ENCODE measurements at regions not wholly inside any gene's neighbourhood (a gene's known extent, or its start where the extent isn't known, plus 50 kb on each side); places are given as distances from the start of the nearest gene placed in this dataset.

- no peak overlapping the region for H3K27ac ChIP-seq (ENCODE audit: insufficient read depth, low read length, poor library complexity, severe bottlenecking)
- H3K4me3 ChIP-seq (ENCODE audit: insufficient read depth, low read depth, low read length, poor library complexity, severe bottlenecking), result no peak overlapping the region
- H3K27me3 ChIP-seq (replicated peaks; ENCODE audit: control insufficient read depth, insufficient read depth, low read length, poor library complexity, severe bottlenecking), result no peaks in the 10 kb centered on the region
- H3K36me3 ChIP-seq (ENCODE audit: control insufficient read depth, insufficient read depth, low read length), result no peaks in the 10 kb centered on the region
- no peaks in the 10 kb centered on the region for H3K9me3 ChIP-seq (ENCODE audit: control insufficient read depth, low read length)
- no peak for DNase-seq
- no peaks in the 10 kb centered on the region for H3K4me1 ChIP-seq (ENCODE audit: control insufficient read depth, insufficient read depth, low read length, poor library complexity, severe bottlenecking)
Measured at GRCh38 chr2:217681791-217682190, 321.0 kb downstream of the TNS1 start.

GRCh38 chr2:217680381-217680780 is 322.4 kb downstream of the TNS1 start:
- H3K4me1 ChIP-seq (ENCODE audit: control insufficient read depth, insufficient read depth, low read length, poor library complexity, severe bottlenecking), result no peaks in the 10 kb centered on the region
- no peak for DNase-seq
- no peak overlapping the region for H3K27ac ChIP-seq (ENCODE audit: insufficient read depth, low read length, poor library complexity, severe bottlenecking)
- no peaks in the 10 kb centered on the region for H3K27me3 ChIP-seq (replicated peaks; ENCODE audit: control insufficient read depth, insufficient read depth, low read length, poor library complexity, severe bottlenecking)
- no peaks in the 10 kb centered on the region for H3K9me3 ChIP-seq (ENCODE audit: control insufficient read depth, low read length)
- H3K36me3 ChIP-seq (ENCODE audit: control insufficient read depth, insufficient read depth, low read length), result no peaks in the 10 kb centered on the region
- H3K4me3 ChIP-seq (ENCODE audit: insufficient read depth, low read depth, low read length, poor library complexity, severe bottlenecking), result no peak overlapping the region

GRCh38 chr2:217673627-217674026 is 329.2 kb downstream of the TNS1 start:
- no peak overlapping the region for H3K27ac ChIP-seq (ENCODE audit: insufficient read depth, low read length, poor library complexity, severe bottlenecking)
- H3K4me1 ChIP-seq (ENCODE audit: control insufficient read depth, insufficient read depth, low read length, poor library complexity, severe bottlenecking), result no peaks in the 10 kb centered on the region
- H3K4me3 ChIP-seq (ENCODE audit: insufficient read depth, low read depth, low read length, poor library complexity, severe bottlenecking), result no peak overlapping the region
- H3K27me3 ChIP-seq (replicated peaks; ENCODE audit: control insufficient read depth, insufficient read depth, low read length, poor library complexity, severe bottlenecking), result no peaks in the 10 kb centered on the region
- H3K9me3 ChIP-seq (ENCODE audit: control insufficient read depth, low read length), result no peaks in the 10 kb centered on the region
- H3K36me3 ChIP-seq (ENCODE audit: control insufficient read depth, insufficient read depth, low read length), result no peaks in the 10 kb centered on the region
- DNase-seq, result no peak

- no peak for DNase-seq
- Histone ChIP-seq H3K36me3 (ENCODE audit: control insufficient read depth, insufficient read depth, low read length) (no peaks in the 10 kb centered on the region), H3K4me1 (ENCODE audit: control insufficient read depth, insufficient read depth, low read length, poor library complexity, severe bottlenecking) (no peaks in the 10 kb centered on the region), H3K27ac (ENCODE audit: insufficient read depth, low read length, poor library complexity, severe bottlenecking) (no peak overlapping the region), H3K27me3 (replicated peaks; ENCODE audit: control insufficient read depth, insufficient read depth, low read length, poor library complexity, severe bottlenecking) (no peaks in the 10 kb centered on the region), H3K9me3 (ENCODE audit: control insufficient read depth, low read length) (no peaks in the 10 kb centered on the region), H3K4me3 (ENCODE audit: insufficient read depth, low read depth, low read length, poor library complexity, severe bottlenecking) (no peak overlapping the region)
Measured at GRCh38 chr2:217672472-217672871, 330.3 kb downstream of the TNS1 start.

- DNase-seq, result no peak
- Histone ChIP-seq H3K27ac (ENCODE audit: insufficient read depth, low read length, poor library complexity, severe bottlenecking) (no peak overlapping the region), H3K4me3 (ENCODE audit: insufficient read depth, low read depth, low read length, poor library complexity, severe bottlenecking) (no peak overlapping the region), H3K9me3 (ENCODE audit: control insufficient read depth, low read length) (no peaks in the 10 kb centered on the region), H3K27me3 (replicated peaks; ENCODE audit: control insufficient read depth, insufficient read depth, low read length, poor library complexity, severe bottlenecking) (no peaks in the 10 kb centered on the region), H3K4me1 (ENCODE audit: control insufficient read depth, insufficient read depth, low read length, poor library complexity, severe bottlenecking) (no peaks in the 10 kb centered on the region), H3K36me3 (ENCODE audit: control insufficient read depth, insufficient read depth, low read length) (no peaks in the 10 kb centered on the region)
Measured at GRCh38 chr2:217671871-217672270, 330.9 kb downstream of the TNS1 start.

- Histone ChIP-seq H3K4me1 (ENCODE audit: control insufficient read depth, insufficient read depth, low read length, poor library complexity, severe bottlenecking) (no peaks in the 10 kb centered on the region), H3K9me3 (ENCODE audit: control insufficient read depth, low read length) (no peaks in the 10 kb centered on the region), H3K27ac (ENCODE audit: insufficient read depth, low read length, poor library complexity, severe bottlenecking) (no peak overlapping the region), H3K27me3 (replicated peaks; ENCODE audit: control insufficient read depth, insufficient read depth, low read length, poor library complexity, severe bottlenecking) (no peaks in the 10 kb centered on the region), H3K4me3 (ENCODE audit: insufficient read depth, low read depth, low read length, poor library complexity, severe bottlenecking) (no peak overlapping the region), H3K36me3 (ENCODE audit: control insufficient read depth, insufficient read depth, low read length) (no peaks in the 10 kb centered on the region)
- no peak for DNase-seq
Measured at GRCh38 chr2:217671075-217671474, 331.7 kb downstream of the TNS1 start.

GRCh38 chr2:217669831-217670230 is 333.0 kb downstream of the TNS1 start:
- no peak for DNase-seq
- Histone ChIP-seq H3K36me3 (ENCODE audit: control insufficient read depth, insufficient read depth, low read length) (no peaks in the 10 kb centered on the region), H3K4me3 (ENCODE audit: insufficient read depth, low read depth, low read length, poor library complexity, severe bottlenecking) (no peak overlapping the region), H3K4me1 (ENCODE audit: control insufficient read depth, insufficient read depth, low read length, poor library complexity, severe bottlenecking) (no peaks in the 10 kb centered on the region), H3K27me3 (replicated peaks; ENCODE audit: control insufficient read depth, insufficient read depth, low read length, poor library complexity, severe bottlenecking) (no peaks in the 10 kb centered on the region), H3K27ac (ENCODE audit: insufficient read depth, low read length, poor library complexity, severe bottlenecking) (no peak overlapping the region), H3K9me3 (ENCODE audit: control insufficient read depth, low read length) (no peaks in the 10 kb centered on the region)

GRCh38 chr2:217667512-217667911 is 335.3 kb downstream of the TNS1 start:
- Histone ChIP-seq H3K4me1 (ENCODE audit: control insufficient read depth, insufficient read depth, low read length, poor library complexity, severe bottlenecking) (no peaks in the 10 kb centered on the region), H3K9me3 (ENCODE audit: control insufficient read depth, low read length) (no peaks in the 10 kb centered on the region), H3K27ac (ENCODE audit: insufficient read depth, low read length, poor library complexity, severe bottlenecking) (no peak overlapping the region), H3K27me3 (replicated peaks; ENCODE audit: control insufficient read depth, insufficient read depth, low read length, poor library complexity, severe bottlenecking) (no peaks in the 10 kb centered on the region), H3K4me3 (ENCODE audit: insufficient read depth, low read depth, low read length, poor library complexity, severe bottlenecking) (no peak overlapping the region), H3K36me3 (ENCODE audit: control insufficient read depth, insufficient read depth, low read length) (no peaks in the 10 kb centered on the region)
- no peak for DNase-seq

GRCh38 chr2:217667035-217667434 is 335.8 kb downstream of the TNS1 start:
- Histone ChIP-seq H3K27ac (ENCODE audit: insufficient read depth, low read length, poor library complexity, severe bottlenecking) (no peak overlapping the region), H3K4me3 (ENCODE audit: insufficient read depth, low read depth, low read length, poor library complexity, severe bottlenecking) (no peak overlapping the region), H3K36me3 (ENCODE audit: control insufficient read depth, insufficient read depth, low read length) (no peaks in the 10 kb centered on the region), H3K27me3 (replicated peaks; ENCODE audit: control insufficient read depth, insufficient read depth, low read length, poor library complexity, severe bottlenecking) (no peaks in the 10 kb centered on the region), H3K4me1 (ENCODE audit: control insufficient read depth, insufficient read depth, low read length, poor library complexity, severe bottlenecking) (no peaks in the 10 kb centered on the region), H3K9me3 (ENCODE audit: control insufficient read depth, low read length) (no peaks in the 10 kb centered on the region)
- DNase-seq, result no peak

- H3K27ac ChIP-seq (ENCODE audit: insufficient read depth, low read length, poor library complexity, severe bottlenecking), result no peak overlapping the region
- no peaks in the 10 kb centered on the region for H3K36me3 ChIP-seq (ENCODE audit: control insufficient read depth, insufficient read depth, low read length)
- no peak for DNase-seq
- no peaks in the 10 kb centered on the region for H3K9me3 ChIP-seq (ENCODE audit: control insufficient read depth, low read length)
- no peaks in the 10 kb centered on the region for H3K27me3 ChIP-seq (replicated peaks; ENCODE audit: control insufficient read depth, insufficient read depth, low read length, poor library complexity, severe bottlenecking)
- no peaks in the 10 kb centered on the region for H3K4me1 ChIP-seq (ENCODE audit: control insufficient read depth, insufficient read depth, low read length, poor library complexity, severe bottlenecking)
- H3K4me3 ChIP-seq (ENCODE audit: insufficient read depth, low read depth, low read length, poor library complexity, severe bottlenecking), result no peak overlapping the region
Measured at GRCh38 chr2:217666338-217666737, 336.5 kb downstream of the TNS1 start.

- H3K27ac ChIP-seq (ENCODE audit: insufficient read depth, low read length, poor library complexity, severe bottlenecking), result no peak overlapping the region
- H3K9me3 ChIP-seq (ENCODE audit: control insufficient read depth, low read length), result no peaks in the 10 kb centered on the region
- H3K4me3 ChIP-seq (ENCODE audit: insufficient read depth, low read depth, low read length, poor library complexity, severe bottlenecking), result no peak overlapping the region
- no peaks in the 10 kb centered on the region for H3K4me1 ChIP-seq (ENCODE audit: control insufficient read depth, insufficient read depth, low read length, poor library complexity, severe bottlenecking)
- H3K27me3 ChIP-seq (replicated peaks; ENCODE audit: control insufficient read depth, insufficient read depth, low read length, poor library complexity, severe bottlenecking), result no peaks in the 10 kb centered on the region
- H3K36me3 ChIP-seq (ENCODE audit: control insufficient read depth, insufficient read depth, low read length), result no peaks in the 10 kb centered on the region
- no peak for DNase-seq
Measured at GRCh38 chr2:217664761-217665160, 338.0 kb downstream of the TNS1 start.
